Skeletal muscle satellite cell (primary cell): ENCODE measurements at regions not wholly inside any gene's neighbourhood (a gene's known extent, or its start where the extent isn't known, plus 50 kb on each side); places are given as distances from the start of the nearest gene placed in this dataset.

Experiments
- H3K27me3 ChIP-seq: 2 replicates; pipeline ENCODE4 v1.7.0; 2013; ENCODE audit warnings: low read length; ENCODE audit not compliant: control insufficient read depth, insufficient read depth
- H3K36me3 ChIP-seq: 2 replicates; pipeline ENCODE4 v1.7.0; 2013; ENCODE audit warnings: mild to moderate bottlenecking, control low read depth, low read length; ENCODE audit not compliant: insufficient read depth
- H3K4me1 ChIP-seq: 2 replicates; pipeline ENCODE4 v1.7.0; 2013; ENCODE audit warnings: low read length; ENCODE audit not compliant: control insufficient read depth, insufficient read depth
- H3K4me2 ChIP-seq: 2 replicates; pipeline ENCODE4 v1.7.0; 2013; ENCODE audit warnings: mild to moderate bottlenecking, low read length
- H3K4me3 ChIP-seq: 2 replicates; pipeline ENCODE4 v1.7.0; 2013; ENCODE audit warnings: low read length
- H3K9ac ChIP-seq: 2 replicates; pipeline ENCODE4 v1.7.0; 2013; ENCODE audit warnings: mild to moderate bottlenecking, low read depth, low read length, moderate library complexity
- H3K9me3 ChIP-seq: replicated peaks from 2 replicates; pipeline ENCODE4 v1.7.0; 2013; ENCODE audit warnings: mild to moderate bottlenecking, control low read depth, low read length

DNA sequence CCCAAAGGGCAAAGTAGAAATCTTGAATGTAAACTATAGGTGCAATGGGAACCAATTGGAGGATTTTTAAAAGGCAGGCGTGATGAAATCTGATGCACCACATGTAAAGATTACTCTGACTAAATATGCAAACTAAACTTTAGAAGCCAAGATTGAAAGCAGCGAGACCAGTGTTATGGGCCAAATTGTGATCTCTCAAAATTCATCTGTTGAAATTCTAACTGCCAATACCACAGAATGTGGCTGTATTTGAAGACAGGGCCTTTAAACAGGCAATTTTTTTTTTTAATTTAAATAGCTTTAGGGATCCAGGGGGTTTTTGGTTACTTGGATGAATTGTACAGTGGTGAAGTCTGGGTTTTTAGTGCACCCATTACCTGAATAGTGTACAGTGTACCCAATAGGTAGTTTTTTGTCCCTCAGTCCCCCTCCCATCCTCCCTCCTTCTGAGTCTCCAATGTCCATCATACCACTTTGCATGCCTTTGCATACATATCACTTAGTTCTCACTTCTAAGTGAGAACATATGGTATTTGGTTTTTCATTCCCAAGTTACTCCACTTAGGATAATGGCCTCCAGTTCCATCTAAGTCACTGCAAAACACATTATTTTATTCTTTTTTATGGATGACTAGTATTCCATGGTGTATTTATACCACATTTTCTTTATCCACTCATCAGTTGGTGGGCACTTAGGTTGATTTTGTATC is 69.7 kb downstream of the DRD1 start:
- H3K27me3 ChIP-seq: no peaks in the 10 kb centered on the region
- no peak overlapping the region for H3K4me2 ChIP-seq
- H3K4me1 ChIP-seq: no peaks in the 10 kb centered on the region
- H3K9ac ChIP-seq: no peak overlapping the region
- no peaks in the 10 kb centered on the region for H3K36me3 ChIP-seq
- peaks cover 3% of the 10 kb centered on the region for H3K9me3 ChIP-seq
- no peak overlapping the region for H3K4me3 ChIP-seq

DNA sequence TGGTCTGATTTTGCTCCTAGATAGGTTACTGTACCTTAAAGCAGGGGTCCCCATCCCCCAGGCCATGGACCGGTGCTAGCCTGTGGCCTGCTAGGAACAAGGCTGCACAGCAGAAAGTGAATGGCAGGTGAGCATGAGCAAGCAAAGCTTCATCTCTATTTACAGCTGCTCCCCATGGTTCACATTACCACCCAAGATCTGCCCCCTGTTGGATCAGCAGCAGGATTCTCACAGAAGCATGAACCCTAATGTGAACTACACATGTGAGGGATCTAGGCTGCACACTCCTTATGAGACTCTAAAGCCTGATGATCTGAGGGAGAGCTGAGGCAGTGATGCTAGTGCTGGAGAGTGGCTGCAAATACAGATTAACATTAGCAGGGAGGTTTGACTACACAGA is 78.1 kb downstream of the DRD1 start:
- Histone ChIP-seq H3K36me3 (no peaks in the 10 kb centered on the region), H3K27me3 (no peaks in the 10 kb centered on the region), H3K9me3 (no peaks in the 10 kb centered on the region), H3K4me1 (no peaks in the 10 kb centered on the region), H3K4me3 (no peak overlapping the region), H3K9ac (no peak overlapping the region), H3K4me2 (no peak overlapping the region)

DNA sequence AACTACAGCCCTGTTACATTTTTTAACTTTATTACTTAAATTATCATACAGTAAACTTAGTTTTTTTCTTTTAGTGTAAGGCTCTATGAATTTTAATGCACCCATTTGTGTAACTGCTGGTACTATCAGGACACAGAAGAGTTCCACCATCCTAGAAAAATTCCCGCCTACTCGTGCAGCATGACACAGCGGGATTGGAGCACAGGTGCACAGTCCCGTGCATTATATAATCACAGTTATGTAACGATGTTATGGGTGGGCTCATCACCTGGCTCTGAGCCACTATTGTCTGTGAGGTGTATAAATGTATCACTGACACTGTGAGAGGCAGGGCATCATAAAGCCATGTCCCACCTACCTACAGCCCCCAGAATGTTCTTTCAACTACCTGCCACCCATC is 80.7 kb downstream of the DRD1 start:
- Histone ChIP-seq H3K4me1 (no peaks in the 10 kb centered on the region), H3K9ac (no peak overlapping the region), H3K9me3 (no peaks in the 10 kb centered on the region), H3K36me3 (no peaks in the 10 kb centered on the region), H3K4me2 (no peak overlapping the region), H3K27me3 (no peaks in the 10 kb centered on the region), H3K4me3 (no peak overlapping the region)

DNA sequence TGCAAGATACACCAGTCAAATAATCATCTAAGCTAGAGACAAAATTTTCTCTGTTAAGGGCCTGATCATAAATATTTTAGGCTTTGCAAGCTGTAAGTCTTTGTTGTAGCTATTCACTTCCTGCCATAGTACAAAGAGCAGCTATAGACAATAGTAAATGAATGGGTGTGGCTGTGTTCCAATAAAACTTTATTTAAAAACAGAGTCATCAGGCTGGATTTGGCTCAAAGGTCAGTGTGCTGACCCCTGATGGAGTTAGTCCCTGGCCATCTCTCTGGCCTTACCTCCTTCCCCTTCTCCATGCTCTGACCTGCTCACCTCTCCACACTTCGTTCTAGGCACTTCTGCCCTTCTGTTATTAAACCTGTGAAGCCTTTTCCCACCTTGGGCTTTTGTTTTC is 86.0 kb downstream of the DRD1 start:
- Histone ChIP-seq H3K9ac (no peak overlapping the region), H3K27me3 (no peaks in the 10 kb centered on the region), H3K4me1 (no peaks in the 10 kb centered on the region), H3K4me3 (no peak overlapping the region), H3K9me3 (peaks cover 4% of the 10 kb centered on the region), H3K4me2 (no peak overlapping the region), H3K36me3 (no peaks in the 10 kb centered on the region)

DNA sequence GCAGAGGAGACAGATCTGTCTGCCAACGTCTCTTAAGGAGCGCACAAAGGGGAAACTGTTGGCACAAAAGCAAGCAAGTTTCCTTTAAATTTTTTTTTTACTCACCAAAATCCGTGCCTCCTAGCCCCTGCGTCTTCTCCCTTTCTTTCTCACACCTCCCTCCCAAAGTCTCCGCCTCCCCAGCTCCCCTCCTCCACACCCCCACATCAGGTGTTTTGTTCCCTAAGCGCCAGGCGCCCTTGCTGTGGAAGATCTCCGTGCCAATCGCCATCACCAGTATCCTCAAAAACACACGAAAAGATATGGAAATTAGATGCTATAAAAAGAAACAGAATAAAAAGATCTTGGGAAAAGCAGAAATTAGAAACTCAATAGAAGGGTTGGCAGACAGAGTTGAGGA is 87.6 kb downstream of the DRD1 start:
- no peak overlapping the region for H3K9ac ChIP-seq
- H3K27me3 ChIP-seq: no peaks in the 10 kb centered on the region
- H3K36me3 ChIP-seq: no peaks in the 10 kb centered on the region
- peaks cover 4% of the 10 kb centered on the region for H3K9me3 ChIP-seq
- H3K4me2 ChIP-seq: no peak overlapping the region
- H3K4me1 ChIP-seq: no peaks in the 10 kb centered on the region
- no peak overlapping the region for H3K4me3 ChIP-seq

DNA sequence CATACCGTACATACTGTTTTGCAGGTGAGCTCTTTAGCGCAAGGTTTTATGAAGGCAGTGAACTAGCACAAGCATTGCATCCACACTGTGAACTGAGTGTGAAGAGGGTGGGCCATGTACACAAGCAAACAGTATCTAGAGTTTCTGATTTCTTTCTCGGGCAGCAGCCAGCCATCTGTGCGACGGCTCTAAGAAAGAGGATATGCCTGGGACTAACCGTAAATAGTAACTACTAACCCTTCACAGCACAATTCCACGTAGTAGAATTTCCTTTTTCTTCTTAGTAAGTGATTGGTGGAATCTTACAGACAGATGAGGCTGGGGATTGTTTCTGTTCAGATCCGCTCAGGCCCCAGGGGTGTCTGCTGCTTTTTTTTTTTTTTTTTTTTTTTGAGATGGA is 89.0 kb downstream of the DRD1 start:
- Histone ChIP-seq H3K27me3 (no peaks in the 10 kb centered on the region), H3K4me2 (no peak overlapping the region), H3K4me3 (no peak overlapping the region), H3K9ac (no peak overlapping the region), H3K9me3 (peaks cover 4% of the 10 kb centered on the region), H3K36me3 (no peaks in the 10 kb centered on the region), H3K4me1 (no peaks in the 10 kb centered on the region)

DNA sequence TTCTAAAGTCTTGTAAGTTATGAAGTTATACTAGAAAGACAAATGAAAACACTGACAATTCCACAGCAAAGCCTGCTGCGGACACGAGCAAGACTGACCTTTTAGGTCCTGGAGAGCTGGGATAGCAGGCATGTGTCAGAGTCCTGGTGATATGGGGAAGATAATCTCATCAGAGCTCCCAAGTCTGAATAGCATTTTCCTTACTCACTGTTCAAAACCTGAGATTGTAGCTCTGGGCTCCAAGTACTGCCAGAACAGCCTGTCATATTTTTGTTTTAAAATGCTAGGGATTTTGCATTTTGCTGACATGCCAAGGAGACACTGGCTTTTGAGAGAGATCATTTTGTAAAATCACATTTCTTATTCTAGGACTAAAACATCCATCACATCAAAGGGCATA is 90.1 kb downstream of the DRD1 start:
- Histone ChIP-seq H3K9ac (no peak overlapping the region), H3K9me3 (peaks cover 4% of the 10 kb centered on the region), H3K4me2 (no peak overlapping the region), H3K36me3 (no peaks in the 10 kb centered on the region), H3K4me1 (no peaks in the 10 kb centered on the region), H3K4me3 (no peak overlapping the region), H3K27me3 (no peaks in the 10 kb centered on the region)

DNA sequence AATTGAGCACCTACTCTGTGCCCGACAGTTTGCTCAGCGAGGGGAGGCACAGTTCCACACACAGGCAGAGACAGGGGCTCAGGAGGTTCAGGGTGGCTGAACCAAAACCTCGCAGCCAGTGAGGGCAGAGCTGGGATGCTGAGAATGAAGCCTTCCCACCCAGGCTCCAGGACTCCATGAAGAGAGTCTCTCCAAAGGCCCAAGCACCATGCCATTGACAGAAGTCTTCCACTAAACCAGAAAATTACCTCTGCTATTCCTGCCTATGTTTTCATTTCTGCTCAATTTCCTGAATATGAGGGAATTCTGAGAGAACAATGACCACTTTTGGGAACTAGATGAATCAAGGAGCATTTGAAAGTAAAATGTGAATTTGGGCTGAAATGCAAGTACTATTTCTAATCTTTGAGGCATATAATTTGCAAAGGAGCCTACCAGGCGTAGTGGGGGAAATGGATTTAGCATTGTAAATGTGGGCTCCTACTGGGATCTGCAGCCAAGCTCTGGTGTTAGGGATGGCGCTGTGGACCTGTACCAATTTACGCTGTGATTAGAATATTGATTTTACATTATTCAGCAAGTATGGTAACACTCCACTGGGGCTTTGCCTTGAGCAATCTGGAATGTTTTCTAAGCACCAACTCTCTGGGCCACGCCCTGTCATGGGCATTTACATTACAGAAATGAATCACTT is 91.9 kb downstream of the DRD1 start:
- H3K4me3 ChIP-seq: no peak overlapping the region
- no peaks in the 10 kb centered on the region for H3K36me3 ChIP-seq
- no peaks in the 10 kb centered on the region for H3K27me3 ChIP-seq
- peaks cover 2% of the 10 kb centered on the region for H3K9me3 ChIP-seq
- H3K4me1 ChIP-seq: no peaks in the 10 kb centered on the region
- no peak overlapping the region for H3K9ac ChIP-seq
- H3K4me2 ChIP-seq: no peak overlapping the region

DNA sequence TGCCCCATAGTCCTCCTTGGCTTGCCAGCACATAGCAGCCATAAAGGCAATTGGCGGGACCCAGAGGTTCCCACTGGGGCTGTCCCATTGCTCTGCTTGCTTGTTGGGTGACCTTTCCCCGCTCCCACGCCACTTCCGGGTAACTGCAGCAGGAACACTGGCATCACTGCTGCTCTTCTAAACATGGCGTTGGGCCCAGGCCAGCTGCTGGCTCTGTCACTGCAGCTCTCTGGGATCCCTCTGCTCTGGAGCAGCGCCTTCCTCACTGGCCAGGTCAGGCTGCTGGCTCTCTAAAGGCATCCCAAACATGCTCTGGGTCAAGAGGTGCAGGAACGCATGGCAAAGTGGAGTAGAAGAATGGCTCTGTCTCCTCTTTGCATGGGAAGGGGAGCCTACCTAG is 92.9 kb downstream of the DRD1 start:
- peaks cover 3% of the 10 kb centered on the region for H3K9me3 ChIP-seq
- no peaks in the 10 kb centered on the region for H3K36me3 ChIP-seq
- H3K27me3 ChIP-seq: no peaks in the 10 kb centered on the region
- no peak overlapping the region for H3K4me2 ChIP-seq
- no peaks in the 10 kb centered on the region for H3K4me1 ChIP-seq
- H3K9ac ChIP-seq: no peak overlapping the region
- H3K4me3 ChIP-seq: no peak overlapping the region

DNA sequence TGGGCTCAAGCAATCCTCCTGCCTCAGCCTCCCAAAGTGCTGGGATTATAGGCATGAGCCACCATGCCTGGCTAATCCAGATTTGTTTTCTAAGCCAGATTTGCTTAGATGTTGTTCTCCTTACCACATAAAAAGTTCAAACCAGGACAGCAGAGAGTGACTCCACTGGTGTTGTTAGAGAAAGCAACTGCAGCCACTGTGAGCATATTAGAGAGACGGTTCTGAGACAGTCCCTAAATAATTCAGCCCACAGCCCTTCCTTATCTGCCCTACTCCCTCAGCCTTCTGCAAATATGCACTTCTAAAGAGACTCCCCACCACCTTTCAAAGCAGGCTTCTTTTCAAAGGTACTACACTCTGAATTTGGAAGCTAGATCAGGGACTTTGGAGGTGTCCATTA is 96.1 kb downstream of the DRD1 start:
- Histone ChIP-seq H3K4me2 (no peak overlapping the region), H3K36me3 (no peaks in the 10 kb centered on the region), H3K9ac (no peak overlapping the region), H3K4me1 (no peaks in the 10 kb centered on the region), H3K9me3 (peaks cover 3% of the 10 kb centered on the region), H3K27me3 (no peaks in the 10 kb centered on the region), H3K4me3 (no peak overlapping the region)

DNA sequence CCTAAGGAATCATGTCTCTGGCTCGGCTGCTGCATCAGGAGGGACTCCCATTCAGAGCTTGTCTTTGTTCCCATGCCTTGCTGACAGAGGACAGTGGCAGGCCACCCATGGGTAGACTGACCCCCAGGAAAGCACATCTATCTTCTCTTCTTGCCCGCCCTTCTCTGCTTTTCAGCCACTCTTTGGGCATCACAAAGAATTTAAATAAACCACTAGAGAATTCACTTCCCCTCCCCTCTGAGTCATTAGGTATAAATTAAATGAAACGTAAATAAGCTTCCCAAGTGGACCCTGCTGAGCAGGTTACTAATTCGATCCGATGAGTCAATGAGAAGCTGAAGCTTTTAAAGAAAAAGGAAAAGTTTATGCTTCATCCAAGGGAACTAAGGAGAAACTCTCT is 97.0 kb downstream of the DRD1 start:
- no peaks in the 10 kb centered on the region for H3K36me3 ChIP-seq
- peaks cover 3% of the 10 kb centered on the region for H3K9me3 ChIP-seq
- H3K4me2 ChIP-seq: no peak overlapping the region
- no peak overlapping the region for H3K9ac ChIP-seq
- no peaks in the 10 kb centered on the region for H3K27me3 ChIP-seq
- no peak overlapping the region for H3K4me3 ChIP-seq
- H3K4me1 ChIP-seq: no peaks in the 10 kb centered on the region
